HG03565 (cell line): ENCODE measurements at regions not wholly inside any gene's neighbourhood (a gene's known extent, or its start where the extent isn't known, plus 50 kb on each side); places are given as distances from the start of the nearest gene placed in this dataset.
"Not testable (repeated sequence)": the region's sequence is repeated elsewhere in the genome, so short reads cannot be mapped to it uniquely, and the experiment has no call there.

ENCODE experiments used
- ATAC-seq: cut with Tn5 transposase; IDR thresholded peaks from one replicate; pipeline ENCODE4 v1.9.1; 2021; ENCODE audit warnings: mild to moderate bottlenecking, moderate library complexity; ENCODE audit not compliant: unreplicated experiment

GRCh38 chrX:87098477-87098876, 419.1 kb upstream of the KLHL4 start:
- ATAC-seq = no peak

GRCh38 chrX:87105131-87105530, 412.5 kb upstream of the KLHL4 start:
- no peak for ATAC-seq

GRCh38 chrX:87110142-87110541, 407.5 kb upstream of the KLHL4 start:
- no peak for ATAC-seq

- ATAC-seq = no peak
These were observed 376.7 kb upstream of the KLHL4 start for GRCh38 chrX:87140800-87141483.

GRCh38 chrX:87160435-87161010, 357.1 kb upstream of the KLHL4 start:
- no peak for ATAC-seq

GRCh38 chrX:87167841-87168240, 349.8 kb upstream of the KLHL4 start:
- no peak for ATAC-seq

GRCh38 chrX:87178009-87178408, 339.6 kb upstream of the KLHL4 start:
- ATAC-seq = not testable (repeated sequence)
